A549 (cell line): ENCODE measurements at regions not wholly inside any gene's neighbourhood (a gene's known extent, or its start where the extent isn't known, plus 50 kb on each side); places are given as distances from the start of the nearest gene placed in this dataset.

Experiments used
- ATAC-seq, 2 experiments: fragments of 200-7000 bp in 1 of 2; fragments of >200 bp in 1 of 2; cut with Nextera tagmentation in 1 of 2; cut with Tn5 transposase in 1 of 2; 3 replicates each; pipeline versions ENCODE4 v1.8.0 to v1.9.1; 2018 to 2020; ENCODE audit warnings: mild to moderate bottlenecking in 1 of 2, moderate library complexity in 1 of 2
- CTCF ChIA-PET: fragments of 300-600 bp; sonication (Branson Sonifier 250); formaldehyde crosslinking; extraction: SDS; loops from one replicate; lab custom pipeline; 2021; ENCODE audit warnings: antibody characterized with exemption, inconsistent platforms; lab: Yijun Ruan, JAX
- POLR2A ChIA-PET: fragments of 350-600 bp; formaldehyde crosslinking; extraction: SDS; loops from one replicate; lab custom pipeline; 2021; ENCODE audit warnings: antibody characterized with exemption, inconsistent platforms; lab: Yijun Ruan, JAX
- DNase-seq, 2 experiments: peaks; one replicate each; pipeline versions ENCODE4 v3.0.0 to v3.0.0-alpha.2; 2011 to 2016; ENCODE audit warnings: low read depth in 1 of 2, low spot score in 1 of 2
- FAIRE-seq: peaks from 2 replicates; lab custom pipeline; 2011; peaks lifted over from hg19 to GRCh38; lab: Jason Lieb, UNC
- H3K27ac ChIP-seq, 2 experiments: fragments of >200 bp; sonication (Bioruptor Twin); formaldehyde crosslinking; 3 replicates each; pipeline ENCODE4 v1.5.1; 2016 to 2017
- H3K4me1 ChIP-seq: fragments of >200 bp; sonication (Bioruptor Twin); formaldehyde crosslinking; 3 replicates; pipeline ENCODE4 v1.6.1; 2016
- H3K4me2 ChIP-seq: fragments of >200 bp; sonication (Bioruptor Twin); formaldehyde crosslinking; 3 replicates; pipeline ENCODE4 v1.6.1; 2016
- H3K4me3 ChIP-seq: fragments of >200 bp; sonication (Bioruptor Twin); formaldehyde crosslinking; 3 replicates; pipeline ENCODE4 v1.5.1; 2016
- H3K9me3 ChIP-seq: fragments of >200 bp; sonication (Bioruptor Twin); formaldehyde crosslinking; 3 replicates; pipeline ENCODE4 v1.6.1; 2016
- CBX2 ChIP-seq: fragments of 200-600 bp; sonication (generic); IDR thresholded peaks from 2 replicates; pipeline ENCODE4 v1.6.1; 2016; ENCODE audit warnings: low read depth, mild to moderate bottlenecking, borderline replicate concordance
- CBX8 ChIP-seq: fragments of 200-600 bp; sonication (generic); IDR thresholded peaks from 2 replicates; pipeline ENCODE4 v1.6.1; 2016
- CEBPB ChIP-seq, 2 experiments: fragments of >200 bp in 1 of 2; sonication (Bioruptor Twin) in 1 of 2; formaldehyde crosslinking in 1 of 2; IDR thresholded peaks; 2 replicates each; pipeline ENCODE4 v1.6.1; 2012 to 2016
- EP300 ChIP-seq, 2 experiments: fragments of >200 bp; sonication (Bioruptor Twin); formaldehyde crosslinking; IDR thresholded peaks; 2 replicates in 1 of 2; 3 replicates in 1 of 2; pipeline ENCODE4 v1.6.1; 2016 to 2017
- ESRRA ChIP-seq: fragments of 150-350 bp; IDR thresholded peaks from 2 replicates; pipeline ENCODE4 v1.6.1; 2014; ENCODE audit warnings: mild to moderate bottlenecking, low read length, borderline replicate concordance
- FOSB ChIP-seq: fragments of 250-450 bp; sonication (Bioruptor Pico); IDR thresholded peaks from 2 replicates; pipeline ENCODE4 v1.5.0; 2020; ENCODE audit warnings: mild to moderate bottlenecking, moderate library complexity
- FOXS1 ChIP-seq: fragments of 250-450 bp; sonication (Bioruptor Pico); IDR thresholded peaks from 2 replicates; pipeline ENCODE4 v1.5.0; 2020; ENCODE audit warnings: mild to moderate bottlenecking, moderate library complexity
- GATA3 ChIP-seq: IDR thresholded peaks from 2 replicates; pipeline ENCODE4 v1.6.1; 2012; ENCODE audit warnings: borderline replicate concordance
- HDAC2 ChIP-seq: fragments of 200-600 bp; sonication (generic); IDR thresholded peaks from 2 replicates; pipeline ENCODE4 v1.6.1; 2016
- HEYL ChIP-seq: fragments of 250-450 bp; sonication (Bioruptor Pico); IDR thresholded peaks from 2 replicates; pipeline ENCODE4 v1.8.0; 2021; ENCODE audit warnings: mild to moderate bottlenecking, moderate library complexity
- HOXB13 ChIP-seq: fragments of 250-450 bp; sonication (Bioruptor Pico); IDR thresholded peaks from 2 replicates; pipeline ENCODE4 v1.5.0; 2020; ENCODE audit warnings: low read depth, mild to moderate bottlenecking, moderate library complexity
- HOXB5 ChIP-seq: fragments of 250-450 bp; sonication (Bioruptor Pico); IDR thresholded peaks from 2 replicates; pipeline ENCODE4 v1.5.0; 2020; ENCODE audit warnings: mild to moderate bottlenecking, moderate library complexity
- JUNB ChIP-seq: fragments of >200 bp; sonication (Bioruptor Twin); formaldehyde crosslinking; IDR thresholded peaks from 2 replicates; pipeline ENCODE4 v1.6.1; 2016
- KDM5A ChIP-seq: fragments of 200-600 bp; sonication (generic); IDR thresholded peaks from 2 replicates; pipeline ENCODE4 v1.6.1; 2016; ENCODE audit warnings: antibody characterized with exemption, mild to moderate bottlenecking
- MAFK ChIP-seq: fragments of 450-650 bp; IDR thresholded peaks from 2 replicates; pipeline ENCODE4 v1.6.1; 2014; ENCODE audit not compliant: partially characterized antibody
- MAX ChIP-seq: IDR thresholded peaks from 2 replicates; pipeline ENCODE4 v1.6.1; 2012
- NPAS2 ChIP-seq: fragments of 250-450 bp; sonication (Bioruptor Pico); IDR thresholded peaks from 2 replicates; pipeline ENCODE4 v1.8.0; 2022; ENCODE audit warnings: mild to moderate bottlenecking, moderate library complexity, borderline replicate concordance
- NR3C1 ChIP-seq: fragments of >200 bp; sonication (Bioruptor Twin); formaldehyde crosslinking; IDR thresholded peaks from 3 replicates; pipeline ENCODE4 v1.6.1; 2017
- PBX3 ChIP-seq: IDR thresholded peaks from 2 replicates; pipeline ENCODE4 v1.6.1; 2012
- POLR2A ChIP-seq: IDR thresholded peaks from 2 replicates; pipeline ENCODE4 v1.6.1; 2012; ENCODE audit warnings: mild to moderate bottlenecking, low read length
- RAD21 ChIP-seq, 2 experiments: fragments of >200 bp in 1 of 2; sonication (Bioruptor Twin) in 1 of 2; formaldehyde crosslinking in 1 of 2; IDR thresholded peaks in 1 of 2; conservative IDR thresholded peaks in 1 of 2; 2 replicates in 1 of 2; 3 replicates in 1 of 2; pipeline ENCODE4 v1.6.1; 2012 to 2018; ENCODE audit warnings: inconsistent platforms in 1 of 2
- RNF2 ChIP-seq: fragments of 200-600 bp; sonication (generic); IDR thresholded peaks from 2 replicates; pipeline ENCODE4 v1.6.1; 2016; ENCODE audit warnings: low read depth, mild to moderate bottlenecking, antibody characterized with exemption, moderate library complexity, borderline replicate concordance
- TP53 ChIP-seq: fragments of 250-450 bp; sonication (Bioruptor Pico); IDR thresholded peaks from 2 replicates; pipeline ENCODE4 v1.5.0; 2021; ENCODE audit warnings: mild to moderate bottlenecking, moderate library complexity
- ZC3H11A ChIP-seq: fragments of 450-650 bp; IDR thresholded peaks from 2 replicates; pipeline ENCODE4 v1.6.1; 2014; ENCODE audit warnings: antibody characterized with exemption, mild to moderate bottlenecking
- WGBS: methylation state at CpG from one replicate; pipeline ENCODE4 v1.1.6; 2017; ENCODE audit errors: missing lambda C conversion rate; 5-methylcytosine and 5-hydroxymethylcytosine counted together
- TF ChIP-seq, protein P1 (sequence below): fragments of 250-450 bp; sonication (Bioruptor Pico); IDR thresholded peaks from 2 replicates; pipeline ENCODE4 v1.5.0; 2020; ENCODE audit warnings: low read depth, mild to moderate bottlenecking, moderate library complexity
- TF ChIP-seq, protein P2 (sequence below): IDR thresholded peaks from 2 replicates; pipeline ENCODE4 v1.6.1; 2012; ENCODE audit warnings: low read depth, borderline replicate concordance

- ATAC-seq = no peak
- FAIRE-seq = no peak
- no peak overlapping the region for H3K4me2 ChIP-seq
- H3K27ac ChIP-seq = no peak overlapping the region
- TF ChIP-seq, protein P1, sequence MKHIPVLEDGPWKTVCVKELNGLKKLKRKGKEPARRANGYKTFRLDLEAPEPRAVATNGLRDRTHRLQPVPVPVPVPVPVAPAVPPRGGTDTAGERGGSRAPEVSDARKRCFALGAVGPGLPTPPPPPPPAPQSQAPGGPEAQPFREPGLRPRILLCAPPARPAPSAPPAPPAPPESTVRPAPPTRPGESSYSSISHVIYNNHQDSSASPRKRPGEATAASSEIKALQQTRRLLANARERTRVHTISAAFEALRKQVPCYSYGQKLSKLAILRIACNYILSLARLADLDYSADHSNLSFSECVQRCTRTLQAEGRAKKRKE (CRISPR knock-in tag) = no peak
- no peak for TF ChIP-seq ESRRA
- TF ChIP-seq, all 56 proteins: peak for 0
- Histone ChIP-seq H3K9me3 (peaks cover 22% of the 10 kb centered on the region; the same call in 2 of the 3 replicates), H3K4me1 (no peaks in the 10 kb centered on the region), H3K4me3 (no peak overlapping the region)
- WGBS = 52% methylated on average over 1 of the region's 1 CpG
- ChIA-PET POLR2A (no interaction called here), CTCF (no interaction called here)
- no peak for DNase-seq
These were observed 394.9 kb downstream of the BCL11B start for GRCh38 chr14:98877065-98877464.

DNA sequence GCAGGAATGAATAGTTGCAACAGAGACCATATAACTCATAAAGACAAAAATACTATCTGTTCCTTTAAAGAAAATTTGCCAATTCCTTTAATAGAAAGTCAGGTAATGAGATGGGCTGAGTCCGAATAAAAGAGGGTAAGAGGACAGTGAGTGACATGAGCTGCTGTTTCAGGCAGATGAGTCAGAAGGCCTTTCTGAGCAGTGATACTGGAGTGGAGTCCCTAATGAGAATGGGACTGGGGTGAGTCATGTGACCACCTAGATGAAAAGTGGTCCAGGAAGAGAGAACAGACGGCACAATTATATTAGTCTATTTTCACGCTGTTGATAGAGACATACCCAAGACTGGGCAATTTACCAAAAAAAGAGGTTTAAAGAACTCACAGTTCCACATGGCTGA, 393.7 kb downstream of the BCL11B start:
- H3K27ac ChIP-seq = no peak overlapping the region
- peaks cover 24% of the 10 kb centered on the region; the same call in 2 of the 3 replicates for H3K9me3 ChIP-seq
- no peak overlapping the region for H3K4me3 ChIP-seq
- no peak overlapping the region for H3K4me2 ChIP-seq
- no peaks in the 10 kb centered on the region for H3K4me1 ChIP-seq
- no peak for ATAC-seq
- 33% methylated on average over 3 of the region's 3 CpGs for WGBS
- FAIRE-seq = no peak
- TF ChIP-seq HEYL (CRISPR knock-in tag) (no peak), PBX3 (no peak), RAD21 (conservative IDR thresholded peaks at IDR 0.05 in 1 of 2, IDR thresholded peaks at IDR 0.05 in 1 of 2) (no peak), CBX8 (no peak), POLR2A (no peak), MAX (no peak), GATA3 (no peak), TP53 (CRISPR knock-in tag) (no peak), RNF2 (no peak), FOSB (CRISPR knock-in tag) (no peak), HOXB13 (CRISPR knock-in tag) (no peak), FOXS1 (no peak), KDM5A (no peak), JUNB (no peak)
- TF ChIP-seq, all 56 proteins: peak for 0
- DNase-seq = no peak
- ChIA-PET CTCF (no interaction called here), POLR2A (no interaction called here)

DNA sequence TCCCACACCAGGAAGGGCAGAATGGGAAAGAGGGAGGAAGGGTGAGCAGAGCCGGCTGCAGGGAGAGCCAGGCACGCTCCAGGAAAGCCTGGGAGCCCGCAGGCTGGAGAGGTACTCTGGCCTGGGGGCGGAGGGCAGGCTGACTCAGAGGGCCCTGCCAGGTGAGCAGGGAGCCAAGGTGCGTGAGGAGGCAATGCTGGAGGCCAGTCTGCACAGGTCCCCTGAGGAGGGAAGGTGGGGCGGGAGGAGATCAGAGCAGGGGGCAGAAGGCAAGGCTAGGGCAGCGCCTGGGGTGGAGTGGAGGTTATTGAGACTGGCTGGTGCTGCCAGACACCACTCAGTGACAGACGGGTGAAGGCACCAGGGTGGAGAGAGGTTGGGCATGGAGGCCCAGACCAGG, 385.0 kb downstream of the BCL11B start:
- WGBS = 54% methylated on average over 8 of the region's 8 CpGs
- DNase-seq = no peak
- ChIA-PET POLR2A (no interaction called here), CTCF (no interaction called here)
- H3K4me2 ChIP-seq = no peak overlapping the region
- TF ChIP-seq HDAC2 = no peak
- TF ChIP-seq, protein P2, sequence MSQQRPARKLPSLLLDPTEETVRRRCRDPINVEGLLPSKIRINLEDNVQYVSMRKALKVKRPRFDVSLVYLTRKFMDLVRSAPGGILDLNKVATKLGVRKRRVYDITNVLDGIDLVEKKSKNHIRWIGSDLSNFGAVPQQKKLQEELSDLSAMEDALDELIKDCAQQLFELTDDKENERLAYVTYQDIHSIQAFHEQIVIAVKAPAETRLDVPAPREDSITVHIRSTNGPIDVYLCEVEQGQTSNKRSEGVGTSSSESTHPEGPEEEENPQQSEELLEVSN = no peak
- H3K9me3 ChIP-seq = peaks cover 5% of the 10 kb centered on the region; the same call in 1 of the 3 replicates
- no peak for FAIRE-seq
- H3K27ac ChIP-seq = no peak overlapping the region
- H3K4me1 ChIP-seq = no peaks in the 10 kb centered on the region
- no peak for ATAC-seq
- H3K4me3 ChIP-seq = no peak overlapping the region

DNA sequence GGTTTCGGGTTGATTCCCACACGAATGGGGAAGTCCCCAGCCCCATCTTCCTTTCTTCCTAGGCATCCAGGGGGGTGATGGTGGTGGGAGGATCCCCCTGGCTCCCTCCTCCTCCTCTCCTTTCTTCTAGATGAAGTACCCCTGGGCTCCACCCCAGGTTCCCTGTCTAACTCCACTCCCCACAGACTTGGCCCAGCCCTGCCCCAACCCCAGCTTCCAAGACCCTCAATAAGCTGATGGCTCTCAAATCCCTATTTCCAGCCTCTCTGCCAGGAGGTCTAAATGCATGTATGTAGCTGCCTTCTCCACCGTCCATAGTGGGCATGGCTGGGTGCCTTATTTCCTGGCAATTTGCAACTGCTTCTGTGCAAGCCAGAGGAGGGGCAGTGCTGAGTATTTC, 383.7 kb downstream of the BCL11B start:
- POLR2A ChIA-PET = no interaction called here
- Histone ChIP-seq H3K4me1 (no peaks in the 10 kb centered on the region), H3K27ac (no peak overlapping the region), H3K4me2 (no peak overlapping the region)
- CTCF ChIA-PET = interaction anchor here (1.1 kb wide), 1 partner anchor 9 kb away, joined by 4 read pairs; no protein-coding TSS in a partner anchor
- 27% methylated on average over 3 of the region's 3 CpGs for WGBS
- no peak for FAIRE-seq
- TF ChIP-seq NPAS2 (CRISPR knock-in tag) (no peak), HDAC2 (no peak), ZC3H11A (no peak), NR3C1 (no peak), HOXB5 (CRISPR knock-in tag) (no peak), MAFK (no peak), TP53 (CRISPR knock-in tag) (no peak), CBX2 (no peak), EP300 (IDR thresholded peaks at IDR 0.05) (no peak), CEBPB (IDR thresholded peaks at IDR 0.05) (no peak)
- TF ChIP-seq, all 56 proteins: peak for 0
- ATAC-seq (no peak), DNase-seq (no peak)
- 0 out of 3 replicates have a peak, but pooled peaks cover 3% of the 10 kb centered on the region for H3K9me3 ChIP-seq
- no peak overlapping the region for H3K4me3 ChIP-seq
